ENCODE measurements at regions not wholly inside any gene's neighbourhood (a gene's known extent, or its start where the extent isn't known, plus 50 kb on each side); places are given as distances from the start of the nearest gene placed in this dataset.

DNA sequence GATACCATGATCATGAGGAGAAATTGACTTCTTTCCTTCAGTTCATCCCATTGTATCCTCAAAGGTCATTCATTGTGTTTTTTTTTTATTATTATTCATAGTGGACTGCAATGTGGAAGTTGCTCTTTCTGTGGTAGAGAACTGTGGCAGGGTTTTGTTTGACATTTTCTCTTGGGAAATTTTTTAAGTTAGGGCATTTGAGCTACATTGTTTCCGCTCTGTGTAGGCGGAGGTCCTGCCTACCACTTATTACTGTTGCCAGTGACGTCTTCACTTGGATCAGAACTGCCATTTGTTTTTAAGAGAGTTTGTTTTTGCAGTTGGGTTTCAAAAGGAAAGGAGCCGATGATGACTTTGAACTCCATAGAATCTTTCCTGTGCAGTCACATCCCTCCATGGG, 287.4 kb upstream of the FMN2 start:
- ATAC-seq (no peak), DNase-seq (ENCODE audit: low spot score) (no peak)
- Mint-ChIP-seq H3K4me3 (no peak overlapping the region), H3K9me3 (peaks cover 1% of the 10 kb centered on the region), H3K27ac (no peak overlapping the region), H3K4me1 (peaks cover 32% of the 10 kb centered on the region), H3K36me3 (peaks cover under 1% of the 10 kb centered on the region; the same call in 1 of the 2 replicates), H3K27me3 (ENCODE audit: low read depth) (no peaks in the 10 kb centered on the region)
- TF ChIP-seq SMAD3 (CRISPR knock-in tag; IDR thresholded peaks at IDR 0.05; ENCODE audit: borderline replicate concordance) (no peak), ZNF219 (CRISPR knock-in tag; IDR thresholded peaks at IDR 0.05; ENCODE audit: borderline replicate concordance) (no peak), EMX1 (CRISPR knock-in tag; IDR thresholded peaks at IDR 0.05) (no peak), ZNF263 (CRISPR knock-in tag; IDR thresholded peaks at IDR 0.05; ENCODE audit: low read depth) (no peak), GRHL2 (CRISPR knock-in tag; IDR thresholded peaks at IDR 0.05; ENCODE audit: insufficient replicate concordance, severe bottlenecking) (no peak), KAT7 (CRISPR knock-in tag; IDR thresholded peaks at IDR 0.05; ENCODE audit: borderline replicate concordance) (no peak), MYBL2 (CRISPR knock-in tag; IDR thresholded peaks at IDR 0.05) (no peak), ETV6 (CRISPR knock-in tag; IDR thresholded peaks at IDR 0.05) (no peak), SOX15 (CRISPR knock-in tag; IDR thresholded peaks at IDR 0.05) (no peak)
- TF ChIP-seq, protein P1, sequence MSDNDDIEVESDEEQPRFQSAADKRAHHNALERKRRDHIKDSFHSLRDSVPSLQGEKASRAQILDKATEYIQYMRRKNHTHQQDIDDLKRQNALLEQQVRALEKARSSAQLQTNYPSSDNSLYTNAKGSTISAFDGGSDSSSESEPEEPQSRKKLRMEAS (CRISPR knock-in tag; IDR thresholded peaks at IDR 0.05) = no peak
- TF ChIP-seq, protein P2, sequence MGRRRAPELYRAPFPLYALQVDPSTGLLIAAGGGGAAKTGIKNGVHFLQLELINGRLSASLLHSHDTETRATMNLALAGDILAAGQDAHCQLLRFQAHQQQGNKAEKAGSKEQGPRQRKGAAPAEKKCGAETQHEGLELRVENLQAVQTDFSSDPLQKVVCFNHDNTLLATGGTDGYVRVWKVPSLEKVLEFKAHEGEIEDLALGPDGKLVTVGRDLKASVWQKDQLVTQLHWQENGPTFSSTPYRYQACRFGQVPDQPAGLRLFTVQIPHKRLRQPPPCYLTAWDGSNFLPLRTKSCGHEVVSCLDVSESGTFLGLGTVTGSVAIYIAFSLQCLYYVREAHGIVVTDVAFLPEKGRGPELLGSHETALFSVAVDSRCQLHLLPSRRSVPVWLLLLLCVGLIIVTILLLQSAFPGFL (CRISPR knock-in tag; IDR thresholded peaks at IDR 0.05; ENCODE audit: borderline replicate concordance) = no peak
- TF ChIP-seq, protein P3, sequence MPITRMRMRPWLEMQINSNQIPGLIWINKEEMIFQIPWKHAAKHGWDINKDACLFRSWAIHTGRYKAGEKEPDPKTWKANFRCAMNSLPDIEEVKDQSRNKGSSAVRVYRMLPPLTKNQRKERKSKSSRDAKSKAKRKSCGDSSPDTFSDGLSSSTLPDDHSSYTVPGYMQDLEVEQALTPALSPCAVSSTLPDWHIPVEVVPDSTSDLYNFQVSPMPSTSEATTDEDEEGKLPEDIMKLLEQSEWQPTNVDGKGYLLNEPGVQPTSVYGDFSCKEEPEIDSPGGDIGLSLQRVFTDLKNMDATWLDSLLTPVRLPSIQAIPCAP (CRISPR knock-in tag; IDR thresholded peaks at IDR 0.05) = no peak
- TF ChIP-seq, protein P4, sequence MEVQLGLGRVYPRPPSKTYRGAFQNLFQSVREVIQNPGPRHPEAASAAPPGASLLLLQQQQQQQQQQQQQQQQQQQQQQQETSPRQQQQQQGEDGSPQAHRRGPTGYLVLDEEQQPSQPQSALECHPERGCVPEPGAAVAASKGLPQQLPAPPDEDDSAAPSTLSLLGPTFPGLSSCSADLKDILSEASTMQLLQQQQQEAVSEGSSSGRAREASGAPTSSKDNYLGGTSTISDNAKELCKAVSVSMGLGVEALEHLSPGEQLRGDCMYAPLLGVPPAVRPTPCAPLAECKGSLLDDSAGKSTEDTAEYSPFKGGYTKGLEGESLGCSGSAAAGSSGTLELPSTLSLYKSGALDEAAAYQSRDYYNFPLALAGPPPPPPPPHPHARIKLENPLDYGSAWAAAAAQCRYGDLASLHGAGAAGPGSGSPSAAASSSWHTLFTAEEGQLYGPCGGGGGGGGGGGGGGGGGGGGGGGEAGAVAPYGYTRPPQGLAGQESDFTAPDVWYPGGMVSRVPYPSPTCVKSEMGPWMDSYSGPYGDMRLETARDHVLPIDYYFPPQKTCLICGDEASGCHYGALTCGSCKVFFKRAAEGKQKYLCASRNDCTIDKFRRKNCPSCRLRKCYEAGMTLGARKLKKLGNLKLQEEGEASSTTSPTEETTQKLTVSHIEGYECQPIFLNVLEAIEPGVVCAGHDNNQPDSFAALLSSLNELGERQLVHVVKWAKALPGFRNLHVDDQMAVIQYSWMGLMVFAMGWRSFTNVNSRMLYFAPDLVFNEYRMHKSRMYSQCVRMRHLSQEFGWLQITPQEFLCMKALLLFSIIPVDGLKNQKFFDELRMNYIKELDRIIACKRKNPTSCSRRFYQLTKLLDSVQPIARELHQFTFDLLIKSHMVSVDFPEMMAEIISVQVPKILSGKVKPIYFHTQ (CRISPR knock-in tag; IDR thresholded peaks at IDR 0.05) = no peak
- POLR2A ChIA-PET = interaction anchor here (0.7 kb wide), 1 partner anchor 144 kb away, joined by 3 read pairs; no protein-coding TSS in a partner anchor
- CTCF ChIA-PET = interaction anchor here (0.7 to 1.2 kb wide), 2 partner anchors 50 to 94 kb away, joined by 3 read pairs; no protein-coding TSS in a partner anchor

DNA sequence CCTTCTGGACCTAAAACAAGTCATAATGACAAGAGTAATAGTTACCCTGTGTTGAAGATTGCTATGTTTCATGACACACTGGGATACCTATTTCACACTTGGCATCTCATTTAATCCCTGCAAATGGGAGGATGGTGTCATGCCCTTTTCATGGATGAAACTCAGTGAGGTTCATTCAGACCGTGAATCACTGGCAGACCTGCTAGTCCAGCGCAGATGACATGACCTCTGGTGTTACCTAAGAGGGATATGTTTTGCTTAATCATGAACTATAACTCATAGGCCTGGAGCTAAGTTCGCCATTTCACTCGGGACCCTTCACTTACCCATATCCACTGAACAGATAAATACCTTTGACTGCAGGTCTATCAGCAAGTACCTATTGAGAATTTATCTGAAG, 286.6 kb upstream of the FMN2 start:
- ATAC-seq (no peak), DNase-seq (ENCODE audit: low spot score) (no peak)
- TF ChIP-seq, protein P5, sequence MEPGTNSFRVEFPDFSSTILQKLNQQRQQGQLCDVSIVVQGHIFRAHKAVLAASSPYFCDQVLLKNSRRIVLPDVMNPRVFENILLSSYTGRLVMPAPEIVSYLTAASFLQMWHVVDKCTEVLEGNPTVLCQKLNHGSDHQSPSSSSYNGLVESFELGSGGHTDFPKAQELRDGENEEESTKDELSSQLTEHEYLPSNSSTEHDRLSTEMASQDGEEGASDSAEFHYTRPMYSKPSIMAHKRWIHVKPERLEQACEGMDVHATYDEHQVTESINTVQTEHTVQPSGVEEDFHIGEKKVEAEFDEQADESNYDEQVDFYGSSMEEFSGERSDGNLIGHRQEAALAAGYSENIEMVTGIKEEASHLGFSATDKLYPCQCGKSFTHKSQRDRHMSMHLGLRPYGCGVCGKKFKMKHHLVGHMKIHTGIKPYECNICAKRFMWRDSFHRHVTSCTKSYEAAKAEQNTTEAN (CRISPR knock-in tag; IDR thresholded peaks at IDR 0.05) = no peak
- TF ChIP-seq, protein P6, sequence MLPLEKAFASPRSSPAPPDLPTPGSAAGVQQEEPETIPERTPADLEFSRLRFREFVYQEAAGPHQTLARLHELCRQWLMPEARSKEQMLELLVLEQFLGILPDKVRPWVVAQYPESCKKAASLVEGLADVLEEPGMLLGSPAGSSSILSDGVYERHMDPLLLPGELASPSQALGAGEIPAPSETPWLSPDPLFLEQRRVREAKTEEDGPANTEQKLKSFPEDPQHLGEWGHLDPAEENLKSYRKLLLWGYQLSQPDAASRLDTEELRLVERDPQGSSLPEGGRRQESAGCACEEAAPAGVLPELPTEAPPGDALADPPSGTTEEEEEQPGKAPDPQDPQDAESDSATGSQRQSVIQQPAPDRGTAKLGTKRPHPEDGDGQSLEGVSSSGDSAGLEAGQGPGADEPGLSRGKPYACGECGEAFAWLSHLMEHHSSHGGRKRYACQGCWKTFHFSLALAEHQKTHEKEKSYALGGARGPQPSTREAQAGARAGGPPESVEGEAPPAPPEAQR (CRISPR knock-in tag; IDR thresholded peaks at IDR 0.05) = no peak
- no peak for TF ChIP-seq EMX1 (CRISPR knock-in tag; IDR thresholded peaks at IDR 0.05)
- TF ChIP-seq, protein P7, sequence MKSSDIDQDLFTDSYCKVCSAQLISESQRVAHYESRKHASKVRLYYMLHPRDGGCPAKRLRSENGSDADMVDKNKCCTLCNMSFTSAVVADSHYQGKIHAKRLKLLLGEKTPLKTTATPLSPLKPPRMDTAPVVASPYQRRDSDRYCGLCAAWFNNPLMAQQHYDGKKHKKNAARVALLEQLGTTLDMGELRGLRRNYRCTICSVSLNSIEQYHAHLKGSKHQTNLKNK (CRISPR knock-in tag; IDR thresholded peaks at IDR 0.05) = no peak
- Mint-ChIP-seq H3K9me3 (peaks cover 5% of the 10 kb centered on the region), H3K27ac (no peak overlapping the region), H3K4me1 (peaks cover 40% of the 10 kb centered on the region), H3K36me3 (peaks cover 2% of the 10 kb centered on the region; the same call in 1 of the 2 replicates), H3K4me3 (no peak overlapping the region), H3K27me3 (ENCODE audit: low read depth) (no peaks in the 10 kb centered on the region)
- POLR2A ChIA-PET = no interaction called here
- CTCF ChIA-PET = interaction anchor here (1.2 kb wide), 1 partner anchor 93 kb away, joined by 3 read pairs; no protein-coding TSS in a partner anchor

Measured in WTC11 (cell line).